GM12878 (cell line): ENCODE measurements at regions not wholly inside any gene's neighbourhood (a gene's known extent, or its start where the extent isn't known, plus 50 kb on each side); places are given as distances from the start of the nearest gene placed in this dataset.

Experiments used
- ATAC-seq: fragments of 200-7000 bp; cut with Tn5 transposase; 3 replicates; pipeline ENCODE4 v1.9.1; 2020; ENCODE audit warnings: mild to moderate bottlenecking, moderate library complexity
- BruUV-seq: library from RNA; stranded (reverse); fragments of 400-500 nt; replicated peaks from 2 replicates; lab custom pipeline; 2021; lab: Mats Ljungman, UMichigan
- CTCF ChIA-PET: fragments of 300-600 bp; sonication (Branson Sonifier 250); formaldehyde crosslinking; extraction: SDS; loops from one replicate; lab custom pipeline; 2021; ENCODE audit warnings: inconsistent platforms; lab: Yijun Ruan, JAX
- POLR2A ChIA-PET: fragments of 350-600 bp; formaldehyde crosslinking; extraction: SDS; loops from one replicate; lab custom pipeline; 2021; ENCODE audit warnings: inconsistent platforms; lab: Charles Lee
- RAD21 ChIA-PET: fragments of 300-600 bp; sonication (Branson Sonifier 250); formaldehyde crosslinking; loops from one replicate; lab custom pipeline; 2023; ENCODE audit warnings: antibody characterized with exemption; ENCODE audit not compliant: unreplicated experiment; lab: Charles Lee
- SMC1A ChIA-PET: fragments of 300-600 bp; sonication (Branson Sonifier 250); formaldehyde crosslinking; loops from one replicate; lab custom pipeline; 2023; ENCODE audit not compliant: unreplicated experiment, uncharacterized antibody; lab: Charles Lee
- DNase-seq: peaks from one replicate; pipeline ENCODE4 v3.0.0-alpha.2; 2011; ENCODE audit warnings: low read depth, low spot score
- FAIRE-seq: peaks from 3 replicates; lab custom pipeline; 2011; peaks lifted over from hg19 to GRCh38; lab: Jason Lieb, UNC
- H2AFZ ChIP-seq: 2 replicates; pipeline ENCODE4 v1.6.0; 2011; ENCODE audit warnings: low read depth, low read length, control low read depth; ENCODE audit not compliant: control insufficient read depth
- H3K27ac ChIP-seq: 2 replicates; pipeline ENCODE4 v1.5.1; 2011; ENCODE audit warnings: control low read depth; ENCODE audit not compliant: control insufficient read depth, insufficient read depth
- H3K27me3 ChIP-seq, 2 experiments: replicated peaks in 1 of 2; 2 replicates each; pipeline versions ENCODE4 v1.6.0 to v1.6.1; 2011; ENCODE audit warnings: low read length in 1 of 2; ENCODE audit not compliant: control insufficient read depth in 2 of 2, insufficient read depth in 2 of 2
- H3K36me3 ChIP-seq, 2 experiments: 2 replicates each; pipeline ENCODE4 v1.5.1; 2011; ENCODE audit warnings: low read length in 1 of 2; ENCODE audit not compliant: control insufficient read depth in 2 of 2, insufficient read depth in 2 of 2
- H3K4me1 ChIP-seq: 2 replicates; pipeline ENCODE4 v1.6.1; 2011; ENCODE audit warnings: mild to moderate bottlenecking, low read length, moderate library complexity, mixed read lengths; ENCODE audit not compliant: control insufficient read depth, insufficient read depth
- H3K4me2 ChIP-seq: 2 replicates; pipeline ENCODE4 v1.6.0; 2011; ENCODE audit warnings: control low read depth; ENCODE audit not compliant: control insufficient read depth, insufficient read depth
- H3K4me3 ChIP-seq: fragments of 200-600 bp; sonication (generic); 2 replicates; pipeline ENCODE4 v1.5.1; 2016
- H3K79me2 ChIP-seq: 2 replicates; pipeline ENCODE4 v1.6.0; 2011; ENCODE audit warnings: low read length; ENCODE audit not compliant: control insufficient read depth, insufficient read depth
- H3K9ac ChIP-seq: 2 replicates; pipeline ENCODE4 v1.8.0; 2011; ENCODE audit warnings: low read length, control low read depth, mixed read lengths; ENCODE audit not compliant: control insufficient read depth, insufficient read depth
- H3K9me3 ChIP-seq: replicated peaks from 3 replicates; pipeline ENCODE4 v1.5.1; 2011; ENCODE audit warnings: mild to moderate bottlenecking, low read length; ENCODE audit not compliant: control insufficient read depth, insufficient read depth
- H4K20me1 ChIP-seq: 2 replicates; pipeline ENCODE4 v1.6.0; 2011; ENCODE audit not compliant: control insufficient read depth, insufficient read depth
- BCL11A ChIP-seq: IDR thresholded peaks from 2 replicates; pipeline ENCODE4 v1.6.1; 2011; ENCODE audit warnings: low read depth, low read length
- CEBPZ ChIP-seq: fragments of 150-350 bp; IDR thresholded peaks from 2 replicates; pipeline ENCODE4 v1.6.1; 2016; ENCODE audit warnings: low read depth, low read length
- EGR1 ChIP-seq, 2 experiments: IDR thresholded peaks; 1 replicate in 1 of 2; 2 replicates in 1 of 2; pipeline ENCODE4 v1.6.1; 2011 to 2012; ENCODE audit warnings: low read depth in 2 of 2, low read length in 2 of 2, borderline replicate concordance in 1 of 2, mild to moderate bottlenecking in 1 of 2, moderate library complexity in 1 of 2
- EZH2 ChIP-seq: IDR thresholded peaks from 2 replicates; pipeline ENCODE4 v1.6.1; 2012; ENCODE audit warnings: low read depth, mild to moderate bottlenecking, control low read depth, inconsistent platforms, low read length, borderline replicate concordance; ENCODE audit not compliant: control insufficient read depth
- GABPA ChIP-seq: IDR thresholded peaks from 2 replicates; pipeline ENCODE4 v1.6.1; 2014; ENCODE audit warnings: antibody characterized with exemption, low read depth, mild to moderate bottlenecking, inconsistent platforms
- HCFC1 ChIP-seq: fragments of 150-350 bp; IDR thresholded peaks from 2 replicates; pipeline ENCODE4 v1.6.1; 2014; ENCODE audit warnings: low read length
- NFYA ChIP-seq: IDR thresholded peaks from 2 replicates; pipeline ENCODE4 v1.6.1; 2011; ENCODE audit warnings: low read depth, mild to moderate bottlenecking, low read length, improper control_type of control experiment, borderline replicate concordance
- POLR2A ChIP-seq: IDR thresholded peaks from 2 replicates; pipeline ENCODE4 v1.6.1; 2011; ENCODE audit warnings: low read depth, mild to moderate bottlenecking, low read length
- RAD21 ChIP-seq: IDR thresholded peaks from 2 replicates; pipeline ENCODE4 v1.6.1; 2011; ENCODE audit warnings: mild to moderate bottlenecking, low read depth, low read length, moderate library complexity; ENCODE audit not compliant: insufficient read depth
- SMC3 ChIP-seq: IDR thresholded peaks from 2 replicates; pipeline ENCODE4 v1.6.1; 2011; ENCODE audit warnings: low read length, improper control_type of control experiment, borderline replicate concordance
- WGBS: methylation state at CpG from one replicate; pipeline ENCODE4 v1.1.6; 2016; ENCODE audit warnings: low lambda C conversion rate; ENCODE audit not compliant: insufficient replicate concordance, insufficient coverage; ENCODE audit errors: missing lambda C conversion rate; 5-methylcytosine and 5-hydroxymethylcytosine counted together
- in situ Hi-C: fragments of 300-500 bp; cut with MboI; formaldehyde crosslinking; loops from 9 replicates; pipeline ENCODE4 v1.14.3; 2018; ENCODE audit warnings: mixed read lengths
- intact Hi-C: fragments of 100-400 bp; cut with micrococcal nuclease; formaldehyde crosslinking; loops from one replicate; pipeline ENCODE4 v1.14.2; 2022; ENCODE audit not compliant: unreplicated experiment
- TF ChIP-seq, protein P1 (sequence below): IDR thresholded peaks from 2 replicates; pipeline ENCODE4 v1.6.1; 2012; ENCODE audit warnings: low read depth, low read length, improper control_type of control experiment

- H3K36me3 ChIP-seq, result no peaks in the 10 kb centered on the region
- in situ Hi-C loops, result loop anchor here (25.0 kb wide), 1 partner anchor 456 kb away; the partner anchor contains the start of gene FOXG1
- H3K79me2 ChIP-seq, result no peaks in the 10 kb centered on the region
- H3K4me2 ChIP-seq, result no peak overlapping the region
- no peak overlapping the region for H2AFZ ChIP-seq
- no peak overlapping the region for H3K27ac ChIP-seq
- no peak overlapping the region for H3K9ac ChIP-seq
- BruUV-seq, result no TSS peak
- TF ChIP-seq GABPA, result no peak
- no peak for TF ChIP-seq HCFC1
- TF ChIP-seq RAD21, result no peak
- no peak for TF ChIP-seq NFYA
- no peak for TF ChIP-seq EZH2
- TF ChIP-seq POLR2A, result no peak
- TF ChIP-seq, protein P1, sequence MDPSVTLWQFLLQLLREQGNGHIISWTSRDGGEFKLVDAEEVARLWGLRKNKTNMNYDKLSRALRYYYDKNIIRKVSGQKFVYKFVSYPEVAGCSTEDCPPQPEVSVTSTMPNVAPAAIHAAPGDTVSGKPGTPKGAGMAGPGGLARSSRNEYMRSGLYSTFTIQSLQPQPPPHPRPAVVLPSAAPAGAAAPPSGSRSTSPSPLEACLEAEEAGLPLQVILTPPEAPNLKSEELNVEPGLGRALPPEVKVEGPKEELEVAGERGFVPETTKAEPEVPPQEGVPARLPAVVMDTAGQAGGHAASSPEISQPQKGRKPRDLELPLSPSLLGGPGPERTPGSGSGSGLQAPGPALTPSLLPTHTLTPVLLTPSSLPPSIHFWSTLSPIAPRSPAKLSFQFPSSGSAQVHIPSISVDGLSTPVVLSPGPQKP, result no peak
- TF ChIP-seq CEBPZ, result no peak
- TF ChIP-seq SMC3, result no peak
- no peak for TF ChIP-seq EGR1 (IDR thresholded peaks at IDR 0.05; ENCODE audit: borderline replicate concordance in 1 of 2, low read depth in 2 of 2, low read length in 2 of 2)
- no peak for TF ChIP-seq BCL11A
- ChIA-PET SMC1A (no interaction called here), POLR2A (no interaction called here), RAD21 (no interaction called here), CTCF (no interaction called here)
- H3K9me3 ChIP-seq, result no peaks in the 10 kb centered on the region
- H3K4me3 ChIP-seq, result no peak overlapping the region
- FAIRE-seq (no peak), DNase-seq (no peak), ATAC-seq (no peak)
- H3K4me1 ChIP-seq, result no peaks in the 10 kb centered on the region
- no peaks in the 10 kb centered on the region for H3K27me3 ChIP-seq
- intact Hi-C loops, result no loop called here
- H4K20me1 ChIP-seq, result no peaks in the 10 kb centered on the region
- 2% methylated on average over 5 of the region's 5 CpGs for WGBS
Measured at GRCh38 chr14:29217813-29218450, 451.3 kb downstream of the FOXG1 start.
